Fibroblast of the aortic adventitia (primary cell): ENCODE measurements at regions not wholly inside any gene's neighbourhood (a gene's known extent, or its start where the extent isn't known, plus 50 kb on each side); places are given as distances from the start of the nearest gene placed in this dataset.

Experiments used
- DNase-seq: peaks from one replicate; pipeline ENCODE4 v3.0.0-alpha.2; 2010; ENCODE audit warnings: low read depth
- H3K4me3 ChIP-seq: 2 replicates; pipeline ENCODE4 v1.5.1; 2011; ENCODE audit warnings: low read depth, mild to moderate bottlenecking, control low read depth, low read length, moderate library complexity
- CTCF ChIP-seq: IDR thresholded peaks from 2 replicates; pipeline ENCODE4 v1.5.1; 2011; ENCODE audit warnings: mild to moderate bottlenecking, low read length, control low read depth, inconsistent platforms; ENCODE audit not compliant: insufficient read depth

GRCh38 chr22:49230194-49230577 is 597.5 kb downstream of the BRD1 start:
- H3K4me3 ChIP-seq: no peak overlapping the region
- DNase-seq: no peak
- no peak for TF ChIP-seq CTCF

- no peak for TF ChIP-seq CTCF
- DNase-seq: no peak
- H3K4me3 ChIP-seq: no peak overlapping the region
These were observed 598.0 kb downstream of the BRD1 start for GRCh38 chr22:49229483-49230193.

- no peak for TF ChIP-seq CTCF
- no peak for DNase-seq
- no peak overlapping the region for H3K4me3 ChIP-seq
These were observed 599.1 kb downstream of the BRD1 start for GRCh38 chr22:49228431-49229037.

- DNase-seq: no peak
- no peak overlapping the region for H3K4me3 ChIP-seq
- TF ChIP-seq CTCF: no peak
These were observed 600.0 kb downstream of the BRD1 start for GRCh38 chr22:49227670-49228069.

GRCh38 chr22:49226096-49226495 is 601.6 kb downstream of the BRD1 start:
- no peak for DNase-seq
- H3K4me3 ChIP-seq: no peak overlapping the region

GRCh38 chr22:49224243-49224642 is 603.4 kb downstream of the BRD1 start:
- no peak overlapping the region for H3K4me3 ChIP-seq
- TF ChIP-seq CTCF: no peak
- no peak for DNase-seq

More at GRCh38 chr22:49226096-49226495, 601.6 kb downstream of the BRD1 start:
- no peak for TF ChIP-seq CTCF

- no peak overlapping the region for H3K4me3 ChIP-seq
- TF ChIP-seq CTCF: no peak
- no peak for DNase-seq
These were observed 609.5 kb downstream of the BRD1 start for GRCh38 chr22:49218142-49218541.
